Left lung (tissue), 4 donors: ENCODE measurements at regions not wholly inside any gene's neighbourhood (a gene's known extent, or its start where the extent isn't known, plus 50 kb on each side); places are given as distances from the start of the nearest gene placed in this dataset.

Experiments
- ATAC-seq: fragments of 200-7000 bp; cut with Tn5 transposase; one replicate; pipeline ENCODE4 v1.9.1; 2020; ENCODE audit warnings: moderate library complexity
- DNase-seq, 4 donors: peaks; one replicate each; pipeline ENCODE4 v3.0.0-alpha.2; 2013 to 2020
- H3K27ac ChIP-seq, 2 donors: fragments of 200-600 bp; sonication (generic) in 1 of 2; one replicate each; pipeline versions ENCODE4 v1.5.0 to v1.8.0; 2020 to 2021
- H3K27me3 ChIP-seq, 2 donors: fragments of 200-600 bp; sonication (generic) in 1 of 2; one replicate each; pipeline versions ENCODE4 v1.5.0 to v1.8.0; 2020 to 2021
- H3K36me3 ChIP-seq, 2 donors: fragments of 200-600 bp; sonication (generic) in 1 of 2; one replicate each; pipeline versions ENCODE4 v1.5.0 to v1.8.0; 2020 to 2021
- H3K4me1 ChIP-seq, 2 donors: fragments of 200-600 bp; one replicate each; pipeline ENCODE4 v1.8.0; 2021
- H3K4me3 ChIP-seq, 2 donors: fragments of 200-600 bp; sonication (generic) in 1 of 2; one replicate each; pipeline versions ENCODE4 v1.5.0 to v1.8.0; 2020 to 2021; ENCODE audit warnings: mild to moderate bottlenecking in 1 of 2
- H3K9me3 ChIP-seq, 2 donors: fragments of 200-600 bp; sonication (generic) in 1 of 2; one replicate each; pipeline versions ENCODE4 v1.5.0 to v1.8.0; 2020 to 2021
- CTCF ChIP-seq, 2 donors: fragments of 200-600 bp; sonication (generic) in 1 of 2; IDR thresholded peaks; one replicate each; pipeline versions ENCODE4 v1.5.0 to v1.8.0; 2021; ENCODE audit warnings: antibody characterized with exemption in 2 of 2
- intact Hi-C, 2 donors: fragments of 100-400 bp; cut with DNase I; formaldehyde crosslinking; loops; one replicate each; pipeline versions ENCODE4 v1.11.2 to v1.14.2; 2022
- donor health status: DM: no; HTN: yes; CAD: no.
- donor health status: DM: no; HTN: no; CAD: no.

- Histone ChIP-seq H3K27ac (no peak overlapping the region), H3K9me3 (no peaks in the 10 kb centered on the region), H3K27me3 (no peaks in the 10 kb centered on the region), H3K4me1 (peaks cover 0 to 24% of the 10 kb centered on the region in 2 donors), H3K4me3 (no peak overlapping the region), H3K36me3 (no peaks in the 10 kb centered on the region)
- DNase-seq, result no peak
- intact Hi-C loops, result no loop called here
- no peak for ATAC-seq
- TF ChIP-seq CTCF (IDR thresholded peaks at IDR 0.05), result no peak
Measured at GRCh38 chr2:39487398-39488250, 50.5 kb upstream of the MAP4K3 start.

- no peak for TF ChIP-seq CTCF (IDR thresholded peaks at IDR 0.05)
- Histone ChIP-seq H3K4me3 (no peak overlapping the region), H3K27ac (peak overlapping the region in 1 of 2 donors; percentile 53), H3K36me3 (no peaks in the 10 kb centered on the region), H3K27me3 (no peaks in the 10 kb centered on the region), H3K4me1 (peaks cover 0 to 27% of the 10 kb centered on the region in 2 donors), H3K9me3 (no peaks in the 10 kb centered on the region)
- intact Hi-C loops, result no loop called here
- ATAC-seq, result peak; percentile 62
- DNase-seq, result peak in 1 of 4 donors; percentile 62
Measured at GRCh38 chr2:39488450-39488849, 51.4 kb upstream of the MAP4K3 start.

- ATAC-seq (no peak), DNase-seq (no peak)
- H3K27ac ChIP-seq, result no peak overlapping the region
- H3K9me3 ChIP-seq, result no peaks in the 10 kb centered on the region
- H3K36me3 ChIP-seq, result no peaks in the 10 kb centered on the region
- H3K27me3 ChIP-seq, result no peaks in the 10 kb centered on the region
- H3K4me3 ChIP-seq, result no peak overlapping the region
- intact Hi-C loops, result no loop called here
- H3K4me1 ChIP-seq, result peaks cover 0 to 35% of the 10 kb centered on the region in 2 donors
- TF ChIP-seq CTCF (IDR thresholded peaks at IDR 0.05), result no peak
Measured at GRCh38 chr2:39490586-39490985, 53.5 kb upstream of the MAP4K3 start.

- Histone ChIP-seq H3K4me3 (no peak overlapping the region), H3K4me1 (peaks cover 0 to 35% of the 10 kb centered on the region in 2 donors), H3K27ac (peak overlapping the region; percentile 64 to 68), H3K36me3 (no peaks in the 10 kb centered on the region), H3K27me3 (no peaks in the 10 kb centered on the region), H3K9me3 (no peaks in the 10 kb centered on the region)
- no peak for TF ChIP-seq CTCF (IDR thresholded peaks at IDR 0.05)
- intact Hi-C loops, result no loop called here
- ATAC-seq (no peak), DNase-seq (no peak)
Measured at GRCh38 chr2:39491653-39492052, 54.6 kb upstream of the MAP4K3 start.

- Histone ChIP-seq H3K36me3 (no peaks in the 10 kb centered on the region), H3K27me3 (no peaks in the 10 kb centered on the region), H3K4me1 (peaks cover 0 to 35% of the 10 kb centered on the region in 2 donors), H3K4me3 (no peak overlapping the region), H3K9me3 (no peaks in the 10 kb centered on the region), H3K27ac (peak overlapping the region; percentile 64 to 68)
- intact Hi-C loops, result no loop called here
- no peak for DNase-seq
- no peak for TF ChIP-seq CTCF (IDR thresholded peaks at IDR 0.05)
- peak; percentile 80 for ATAC-seq
Measured at GRCh38 chr2:39492095-39492590, 55.1 kb upstream of the MAP4K3 start.
